Neural cell (in vitro differentiated cells): ENCODE measurements at regions not wholly inside any gene's neighbourhood (a gene's known extent, or its start where the extent isn't known, plus 50 kb on each side); places are given as distances from the start of the nearest gene placed in this dataset.
"Not testable (repeated sequence)": the region's sequence is repeated elsewhere in the genome, so short reads cannot be mapped to it uniquely, and the experiment has no call there.

Source experiments
- H2AFZ ChIP-seq: fragments of 200-600, 300-800 bp; sonication (generic), shearing (Covaris generic); 2 replicates; pipeline ENCODE4 v1.6.0; 2014; ENCODE audit warnings: low read depth, mild to moderate bottlenecking, antibody characterized with exemption, low read length, moderate library complexity
- H3F3A ChIP-seq: fragments of 200-600 bp; shearing (Covaris generic); 2 replicates; pipeline ENCODE4 v1.6.1; 2016; ENCODE audit warnings: mild to moderate bottlenecking, moderate library complexity, mixed read lengths, antibody characterized with exemption, low read length; ENCODE audit not compliant: insufficient read depth, poor library complexity, severe bottlenecking
- H3K27ac ChIP-seq: fragments of 200-600, 300-800 bp; sonication (generic), shearing (Covaris generic); 2 replicates; pipeline ENCODE4 v1.5.1; 2014; ENCODE audit warnings: mild to moderate bottlenecking, low read length, moderate library complexity
- H3K27me3 ChIP-seq: fragments of 300-800, 200-600 bp; sonication (generic), shearing (Covaris generic); 2 replicates; pipeline ENCODE4 v1.6.0; 2014; ENCODE audit warnings: mild to moderate bottlenecking, low read depth, low read length, moderate library complexity; ENCODE audit not compliant: insufficient read depth
- H3K36me3 ChIP-seq: fragments of 300-800, 200-600 bp; sonication (generic), shearing (Covaris generic); 2 replicates; pipeline ENCODE4 v1.5.1; 2014; ENCODE audit warnings: mild to moderate bottlenecking, antibody characterized with exemption, low read length, moderate library complexity; ENCODE audit not compliant: insufficient read depth
- H3K4me2 ChIP-seq: fragments of 300-800, 200-600 bp; sonication (generic), shearing (Covaris generic); 2 replicates; pipeline ENCODE4 v1.6.0; 2014; ENCODE audit warnings: mild to moderate bottlenecking, low read length
- H3K4me3 ChIP-seq: fragments of 300-800, 200-600 bp; sonication (generic), shearing (Covaris generic); 2 replicates; pipeline ENCODE4 v1.5.1; 2014; ENCODE audit warnings: mild to moderate bottlenecking, low read length, moderate library complexity
- H3K79me2 ChIP-seq: fragments of 200-600 bp; shearing (Covaris generic); replicated peaks from 2 replicates; pipeline ENCODE4 v1.6.0; 2014; ENCODE audit warnings: mild to moderate bottlenecking, low read length, moderate library complexity; ENCODE audit not compliant: insufficient read depth
- H3K9ac ChIP-seq: fragments of 300-800, 200-600 bp; sonication (generic), shearing (Covaris generic); 2 replicates; pipeline ENCODE4 v1.6.1; 2016; ENCODE audit warnings: mild to moderate bottlenecking, low read length, mixed read lengths
- H3K9me2 ChIP-seq: fragments of 200-600 bp; shearing (Covaris generic); 2 replicates; pipeline ENCODE4 v1.6.1; 2016; ENCODE audit warnings: mild to moderate bottlenecking, low read length, mixed read lengths; ENCODE audit not compliant: insufficient read depth
- H3K9me3 ChIP-seq: fragments of 200-600, 300-800 bp; sonication (generic), shearing (Covaris generic); 2 replicates; pipeline ENCODE4 v1.6.1; 2016; ENCODE audit warnings: mild to moderate bottlenecking, mixed run types, low read length, moderate library complexity, mixed read lengths
- H4K20me1 ChIP-seq: fragments of 200-600 bp; shearing (Covaris generic); 2 replicates; pipeline ENCODE4 v1.6.1; 2016; ENCODE audit warnings: mild to moderate bottlenecking, mixed run types; ENCODE audit not compliant: insufficient read depth

GRCh38 chr2:111549174-111549573 is 334.8 kb downstream of the ANAPC1 start:
- H4K20me1 ChIP-seq, H3K27me3 ChIP-seq, H3K9me2 ChIP-seq, H3K36me3 ChIP-seq, H3K79me2 ChIP-seq, H3F3A ChIP-seq, H3K27ac ChIP-seq, H3K9ac ChIP-seq, H3K4me2 ChIP-seq, H3K4me3 ChIP-seq, H2AFZ ChIP-seq, H3K9me3 ChIP-seq: not testable (repeated sequence)

GRCh38 chr2:111551428-111551827 is 332.6 kb downstream of the ANAPC1 start:
- H2AFZ ChIP-seq, H3K9me2 ChIP-seq, H3K27me3 ChIP-seq, H3K36me3 ChIP-seq, H3K4me3 ChIP-seq, H3K4me2 ChIP-seq, H3K79me2 ChIP-seq, H3F3A ChIP-seq, H3K9me3 ChIP-seq, H3K27ac ChIP-seq, H3K9ac ChIP-seq, H4K20me1 ChIP-seq: not testable (repeated sequence)

- not testable (repeated sequence) for H3K9me2 ChIP-seq, H3K4me3 ChIP-seq, H3F3A ChIP-seq, H4K20me1 ChIP-seq, H3K9ac ChIP-seq, H3K27ac ChIP-seq, H2AFZ ChIP-seq, H3K36me3 ChIP-seq, H3K79me2 ChIP-seq, H3K27me3 ChIP-seq, H3K4me2 ChIP-seq, H3K9me3 ChIP-seq
These were observed 331.4 kb downstream of the ANAPC1 start for GRCh38 chr2:111552625-111553024.

- not testable (repeated sequence) for H3F3A ChIP-seq, H4K20me1 ChIP-seq, H3K4me3 ChIP-seq, H3K9me3 ChIP-seq, H2AFZ ChIP-seq, H3K27me3 ChIP-seq, H3K36me3 ChIP-seq, H3K4me2 ChIP-seq, H3K9ac ChIP-seq, H3K79me2 ChIP-seq, H3K9me2 ChIP-seq, H3K27ac ChIP-seq
These were observed 324.7 kb downstream of the ANAPC1 start for GRCh38 chr2:111559301-111559700.

- H2AFZ ChIP-seq, H3K79me2 ChIP-seq, H3K27ac ChIP-seq, H3K4me3 ChIP-seq, H3K9me2 ChIP-seq, H3K27me3 ChIP-seq, H3F3A ChIP-seq, H3K4me2 ChIP-seq, H4K20me1 ChIP-seq, H3K36me3 ChIP-seq, H3K9me3 ChIP-seq, H3K9ac ChIP-seq: not testable (repeated sequence)
These were observed 324.2 kb downstream of the ANAPC1 start for GRCh38 chr2:111559814-111560213.

GRCh38 chr2:111566068-111566467 is 317.9 kb downstream of the ANAPC1 start:
- H3K9me2 ChIP-seq, H3K4me3 ChIP-seq, H3K27ac ChIP-seq, H3F3A ChIP-seq, H3K4me2 ChIP-seq, H2AFZ ChIP-seq, H3K36me3 ChIP-seq, H3K27me3 ChIP-seq, H3K9ac ChIP-seq, H4K20me1 ChIP-seq, H3K9me3 ChIP-seq, H3K79me2 ChIP-seq: not testable (repeated sequence)

- H3F3A ChIP-seq, H3K9me2 ChIP-seq, H3K4me2 ChIP-seq: not testable (repeated sequence)
These were observed 316.8 kb downstream of the ANAPC1 start for GRCh38 chr2:111567233-111567632.

GRCh38 chr2:111569356-111570199 is 314.4 kb downstream of the ANAPC1 start:
- H3K4me2 ChIP-seq, H3K27ac ChIP-seq, H3F3A ChIP-seq, H3K9me2 ChIP-seq, H3K79me2 ChIP-seq, H2AFZ ChIP-seq, H3K9ac ChIP-seq, H3K27me3 ChIP-seq, H3K9me3 ChIP-seq, H3K36me3 ChIP-seq, H4K20me1 ChIP-seq, H3K4me3 ChIP-seq: not testable (repeated sequence)

More at GRCh38 chr2:111567233-111567632, 316.8 kb downstream of the ANAPC1 start:
- H3K79me2 ChIP-seq, H4K20me1 ChIP-seq, H3K27ac ChIP-seq, H3K4me3 ChIP-seq, H3K9ac ChIP-seq, H2AFZ ChIP-seq, H3K27me3 ChIP-seq, H3K9me3 ChIP-seq, H3K36me3 ChIP-seq: not testable (repeated sequence)
